Daoy (cell line): ENCODE measurements at regions not wholly inside any gene's neighbourhood (a gene's known extent, or its start where the extent isn't known, plus 50 kb on each side); places are given as distances from the start of the nearest gene placed in this dataset.

Source experiments
- DNase-seq: peaks from one replicate; pipeline ENCODE4 v3.0.0-alpha.2; 2015; ENCODE audit warnings: low read depth

DNA sequence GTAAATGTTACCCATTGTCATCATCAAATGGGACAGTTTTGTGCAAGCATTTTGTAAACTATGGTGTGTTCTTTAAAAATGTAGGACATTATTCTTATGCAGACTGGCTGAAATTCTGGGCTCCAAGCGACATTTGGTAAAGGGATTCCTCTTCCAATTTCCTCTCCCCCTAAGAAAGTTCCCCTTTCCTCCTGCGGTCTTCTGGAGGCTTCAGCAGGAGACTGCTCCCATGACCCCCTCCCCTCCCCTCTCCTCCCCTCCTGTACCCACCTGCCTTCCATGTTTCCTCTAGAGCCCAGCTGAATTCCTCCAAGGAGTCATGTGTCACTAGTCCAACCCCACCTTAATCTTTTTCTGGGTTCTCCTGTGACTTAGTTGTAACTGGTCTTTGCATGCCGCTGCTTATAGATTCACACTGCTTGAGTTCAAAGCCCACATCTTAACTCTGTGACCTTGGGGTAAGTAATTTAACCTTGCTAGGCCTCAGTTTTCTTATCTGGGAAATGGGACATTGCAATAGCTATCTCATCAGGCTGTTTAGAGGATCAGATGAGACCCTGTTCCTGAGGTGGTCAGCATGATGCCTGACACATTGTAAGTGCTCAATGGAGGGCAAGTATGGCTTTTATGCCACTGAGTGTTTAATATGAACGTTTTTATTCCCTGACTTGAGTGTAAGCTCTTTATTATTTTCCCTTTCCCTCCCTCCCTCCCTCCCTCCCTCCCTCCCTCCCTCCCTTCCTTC, 69.9 kb upstream of the WDR26 start:
- no peak for DNase-seq

DNA sequence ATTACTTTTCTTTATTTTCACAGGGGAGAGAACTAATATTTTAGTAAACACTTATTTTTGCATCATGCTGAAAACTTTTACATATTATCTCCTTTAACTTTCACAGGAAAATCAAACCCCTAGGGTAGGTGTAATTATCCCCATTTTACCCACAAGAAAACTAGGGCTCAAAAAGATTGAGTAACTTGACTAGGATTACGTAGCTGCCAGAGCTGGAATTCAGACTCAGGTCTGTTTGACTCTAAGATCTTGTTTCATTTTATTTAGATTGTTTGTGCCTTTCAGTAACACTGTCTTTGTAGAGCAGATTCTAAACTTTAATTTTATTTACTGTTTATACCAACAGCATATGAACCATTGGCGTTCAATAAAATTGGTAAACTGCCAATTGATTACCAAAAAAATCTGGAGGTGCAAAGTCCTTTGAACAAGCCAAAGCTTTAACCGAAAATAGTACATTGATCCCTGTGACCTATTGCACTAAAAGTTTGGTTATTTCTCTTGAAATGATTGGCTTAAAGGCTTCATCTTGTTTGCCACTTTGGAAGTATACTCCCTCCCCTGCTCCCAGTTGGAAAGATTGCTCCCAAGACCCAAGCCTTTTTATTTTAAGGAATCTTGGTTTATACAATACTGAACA, 71.0 kb upstream of the WDR26 start:
- no peak for DNase-seq

DNA sequence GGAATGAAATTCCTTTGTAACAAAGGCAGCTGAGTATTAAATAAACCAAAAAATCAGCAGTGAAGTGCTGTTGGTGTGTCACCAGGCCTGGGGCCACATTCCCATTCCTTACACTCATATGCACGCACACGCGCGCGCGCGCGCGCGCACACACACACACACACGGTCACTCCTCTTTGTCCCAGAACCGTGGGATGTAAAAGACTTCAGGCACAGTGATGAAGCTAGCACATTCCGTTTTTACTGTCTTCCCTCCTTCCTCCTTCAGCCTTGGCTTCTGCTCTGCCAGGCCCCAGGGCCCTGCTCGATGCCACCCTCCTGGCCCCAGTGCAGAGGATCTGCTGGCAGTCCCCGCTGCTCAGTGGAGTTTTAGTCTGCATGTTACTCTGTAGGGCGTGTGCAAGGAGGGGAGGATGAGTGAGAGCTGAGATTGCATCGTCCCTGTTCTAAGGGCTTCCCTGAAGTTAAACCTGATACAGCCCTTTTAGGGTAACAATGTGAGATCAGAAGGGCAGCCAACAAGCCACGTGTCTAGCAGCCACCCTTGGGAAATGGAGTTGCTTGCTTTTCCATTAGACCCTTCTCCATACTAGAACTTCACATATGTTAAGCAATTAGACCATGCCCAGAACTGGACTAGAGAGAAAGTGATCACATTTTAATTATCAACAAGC, 71.7 kb upstream of the WDR26 start:
- no peak for DNase-seq

DNA sequence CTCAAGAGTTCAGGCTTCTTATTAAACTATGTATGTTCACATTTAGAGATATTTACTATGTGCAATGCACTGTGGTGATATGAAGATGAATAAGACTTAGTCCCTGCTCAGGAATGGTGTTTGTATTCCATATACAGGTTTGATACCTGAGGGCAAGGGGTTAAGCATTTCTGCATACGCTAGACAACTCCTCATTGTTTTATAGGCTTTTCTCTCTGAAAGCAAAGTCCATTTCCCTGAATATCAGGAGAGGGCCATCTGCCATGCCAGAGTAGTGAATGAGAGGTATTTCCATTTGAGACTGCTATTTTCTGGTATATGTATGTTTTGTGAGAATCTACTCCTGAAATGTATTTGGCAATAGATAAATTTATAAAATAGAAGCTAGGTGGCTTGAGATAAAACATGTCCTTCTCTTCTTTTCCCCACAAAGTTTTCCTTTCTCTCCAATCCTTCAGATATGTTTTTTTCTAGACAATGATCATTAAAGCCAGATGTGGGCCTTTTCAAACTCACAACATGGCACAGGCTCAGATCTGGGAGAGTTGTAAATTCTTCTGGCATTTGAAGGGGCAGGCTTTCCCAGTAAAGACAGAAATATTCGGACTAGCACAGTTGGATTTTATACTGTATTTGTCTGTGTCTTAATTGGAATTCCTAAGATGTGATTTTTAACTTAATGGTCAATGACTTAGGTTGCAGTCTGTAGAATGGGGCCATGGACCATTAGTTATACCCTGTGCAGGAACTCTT, 73.3 kb upstream of the WDR26 start:
- DNase-seq: no peak

DNA sequence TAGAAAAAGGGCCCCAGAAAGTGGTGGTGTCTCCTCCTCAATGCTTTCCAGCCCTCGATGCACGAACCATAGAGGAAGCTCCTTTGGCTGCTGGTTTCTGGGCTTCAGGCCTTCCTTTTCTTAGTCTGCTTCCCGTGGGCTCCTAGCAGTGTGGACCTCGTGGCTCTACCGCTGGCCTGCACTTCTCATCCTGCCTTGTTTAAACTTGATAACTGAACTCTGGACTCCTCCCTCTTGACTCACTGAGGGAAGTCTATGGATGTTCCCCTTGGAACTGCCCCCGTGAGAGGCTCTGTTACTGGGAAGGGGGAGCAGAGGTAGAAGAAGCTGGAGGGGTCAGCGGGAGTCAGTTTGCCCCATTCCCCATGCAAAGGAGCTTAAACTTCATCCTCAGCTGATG, 75.3 kb upstream of the WDR26 start:
- DNase-seq: peak; percentile 35

DNA sequence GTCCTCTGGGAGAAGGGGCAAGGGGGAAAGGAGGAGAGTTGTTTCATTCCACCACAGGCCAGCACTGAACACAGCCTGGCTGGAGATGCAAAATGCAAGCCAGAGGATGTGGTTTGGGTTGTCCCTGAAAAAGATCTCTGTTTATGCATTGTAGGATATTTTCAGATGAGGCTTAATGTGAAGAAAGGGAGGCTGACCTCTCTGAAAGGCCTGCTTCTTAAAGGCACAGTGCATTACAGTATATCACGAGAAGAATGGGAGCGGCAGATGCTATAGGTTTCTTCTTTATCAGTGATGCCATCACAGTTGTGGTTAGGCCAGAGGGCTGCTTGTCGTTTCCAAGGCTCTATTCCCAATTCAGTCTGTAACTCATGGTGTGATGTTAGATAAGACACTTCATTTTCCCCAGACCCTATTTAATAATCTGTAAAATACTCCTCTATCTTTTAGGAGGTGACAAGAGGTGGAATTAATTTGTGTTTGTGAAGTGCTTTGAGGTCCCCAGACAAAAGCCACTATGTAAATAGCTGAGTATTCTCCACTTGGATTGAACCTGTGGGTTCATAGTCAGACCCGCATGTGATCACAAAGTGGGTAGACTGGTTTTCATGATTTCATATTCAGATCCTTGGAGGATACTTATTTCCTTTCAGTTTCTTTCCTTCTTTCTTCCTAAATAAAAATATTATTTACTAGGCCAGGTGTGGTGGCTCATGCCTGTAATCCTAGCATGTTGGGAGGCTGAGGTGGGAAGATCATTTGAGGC, 76.5 kb upstream of the WDR26 start:
- DNase-seq: no peak

DNA sequence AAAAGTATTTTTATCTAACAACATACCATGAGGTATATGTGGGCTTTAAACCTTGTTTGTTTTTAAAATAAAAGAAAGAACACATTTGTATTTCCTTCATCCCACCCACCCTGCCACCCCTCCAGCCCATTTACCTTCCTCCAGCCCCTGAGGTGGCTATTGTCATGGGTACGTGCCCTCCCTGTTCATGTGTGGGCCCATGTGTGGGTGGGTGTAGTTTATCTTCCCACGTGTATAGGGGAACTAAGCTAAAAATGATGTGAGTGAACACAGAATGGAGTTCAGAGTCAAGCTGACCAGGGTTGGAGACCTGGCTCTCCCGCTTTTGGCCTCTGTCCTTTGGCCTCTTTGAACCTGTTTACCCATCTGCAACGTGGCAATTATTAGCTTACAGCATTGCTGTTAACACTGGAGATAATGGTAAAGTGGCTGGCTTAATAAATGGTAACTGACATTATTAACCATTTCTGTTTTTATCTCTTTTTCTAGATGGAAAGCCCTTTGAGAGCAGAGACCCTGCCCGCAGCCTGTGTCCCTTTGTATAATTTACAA, 78.1 kb upstream of the WDR26 start:
- no peak for DNase-seq

DNA sequence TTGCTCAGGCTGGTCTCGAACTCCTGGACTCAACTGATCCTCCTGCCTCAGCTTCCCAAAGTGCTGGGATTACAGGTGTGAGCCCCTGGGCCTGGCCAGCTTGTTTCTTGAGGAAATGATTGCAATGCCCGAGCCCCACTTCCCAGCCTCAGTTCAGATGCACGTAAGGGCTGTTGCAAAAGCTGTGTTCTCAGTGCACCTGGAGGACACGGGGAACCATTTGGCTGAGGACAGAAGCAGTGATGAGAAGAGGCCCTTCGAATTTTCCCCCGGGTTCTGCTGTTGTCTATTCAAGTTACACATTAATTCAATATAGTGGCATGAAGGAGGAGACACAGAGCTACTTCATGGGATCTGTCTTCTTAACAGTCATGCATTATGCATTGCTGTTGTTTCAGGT, 78.8 kb upstream of the WDR26 start:
- no peak for DNase-seq

DNA sequence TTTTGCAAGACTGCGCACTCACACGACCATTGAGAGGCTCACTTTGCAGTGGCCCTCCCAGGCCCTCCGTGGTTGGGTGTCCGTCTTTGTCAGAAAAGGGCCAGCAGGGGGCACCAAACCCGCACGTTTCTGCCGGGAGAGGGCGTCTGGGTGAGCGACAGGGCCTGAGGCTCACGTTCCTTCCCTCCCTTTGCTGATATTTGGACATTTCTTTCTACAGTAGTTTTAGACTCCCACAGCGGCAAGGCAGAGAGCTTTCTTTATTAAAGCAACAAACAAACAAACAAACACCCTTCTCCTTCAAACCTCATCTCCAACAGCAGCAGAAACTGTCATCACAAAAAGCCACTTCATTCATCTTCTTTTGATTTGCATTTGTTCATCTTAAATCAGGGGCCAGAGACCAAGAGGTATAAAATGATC, 79.2 kb upstream of the WDR26 start:
- peak; percentile 89 for DNase-seq

DNA sequence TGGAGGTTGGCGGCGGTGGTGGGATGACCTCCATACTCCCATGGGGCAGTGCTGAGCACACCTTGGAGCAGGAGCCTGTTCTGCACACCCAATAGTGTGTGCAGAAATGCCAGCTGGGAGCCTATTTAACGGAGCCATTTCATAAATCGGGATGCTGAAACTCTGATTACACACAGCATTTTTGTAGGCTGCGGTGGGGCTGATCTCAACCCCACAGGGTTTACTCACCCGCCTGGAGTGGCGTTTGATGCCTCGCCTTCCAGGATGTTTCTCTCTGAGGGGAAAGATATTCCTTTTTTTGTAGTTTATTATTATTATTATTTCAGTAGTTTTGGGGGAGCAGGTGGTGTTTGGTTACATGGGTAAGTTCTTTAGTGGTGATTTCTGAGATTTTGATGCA, 82.6 kb upstream of the WDR26 start:
- peak; percentile 78 for DNase-seq

DNA sequence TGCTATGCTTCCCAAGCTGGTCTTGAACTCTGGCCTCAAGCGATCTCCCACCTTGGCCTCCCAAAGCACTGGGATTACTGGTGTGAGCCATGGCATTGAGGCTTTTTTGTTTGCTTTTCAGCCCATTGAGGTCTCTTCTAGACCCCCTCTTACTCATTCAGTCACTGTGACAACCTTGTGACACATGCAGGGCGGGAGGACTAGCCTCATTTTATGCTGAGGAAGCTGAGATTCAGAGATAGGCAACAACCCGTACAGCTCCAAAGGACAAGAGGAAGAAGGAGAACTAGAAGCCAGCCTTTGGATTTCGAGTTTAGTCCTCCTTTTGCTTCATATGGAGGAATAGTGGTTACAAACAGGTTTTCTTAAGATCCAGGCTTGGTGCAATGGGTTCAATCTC, 83.9 kb upstream of the WDR26 start:
- no peak for DNase-seq

DNA sequence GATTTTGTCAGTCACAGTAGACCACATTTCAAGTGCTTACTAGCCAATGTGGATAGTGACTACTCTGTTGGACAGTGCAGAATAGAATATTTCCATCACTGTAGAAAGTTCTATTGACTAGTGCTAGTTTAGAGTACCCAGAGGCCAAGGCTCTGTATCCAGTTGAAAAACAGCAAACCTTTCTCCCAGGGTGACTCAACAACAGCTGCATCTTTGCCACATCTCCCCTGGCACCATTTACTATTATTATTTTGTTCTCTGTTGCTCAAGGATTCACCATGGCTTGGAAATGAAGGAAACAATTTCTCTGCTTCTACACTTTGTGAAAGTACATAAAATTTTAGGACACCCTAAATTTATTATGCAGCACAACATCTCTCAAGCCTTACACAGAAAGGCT, 85.3 kb upstream of the WDR26 start:
- DNase-seq: no peak

DNA sequence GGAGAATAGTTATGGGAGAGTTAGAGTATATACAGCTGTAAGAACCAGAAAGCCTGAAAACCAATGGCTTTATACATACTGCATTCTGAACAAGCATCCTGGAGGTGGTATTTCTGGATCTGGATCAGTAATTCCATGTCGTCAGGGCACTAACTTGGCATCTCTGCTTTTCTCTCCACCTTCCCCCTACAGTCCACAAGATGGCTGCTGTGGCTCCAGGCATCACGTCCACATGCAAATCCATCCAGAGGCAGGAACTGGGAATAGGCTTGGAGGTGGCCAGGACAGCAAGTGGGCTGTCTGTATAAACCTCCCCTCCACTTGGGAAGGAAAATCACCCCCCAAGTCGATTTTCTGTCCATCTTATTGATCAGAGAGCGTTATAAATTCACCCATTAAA, 86.2 kb upstream of the WDR26 start:
- no peak for DNase-seq

DNA sequence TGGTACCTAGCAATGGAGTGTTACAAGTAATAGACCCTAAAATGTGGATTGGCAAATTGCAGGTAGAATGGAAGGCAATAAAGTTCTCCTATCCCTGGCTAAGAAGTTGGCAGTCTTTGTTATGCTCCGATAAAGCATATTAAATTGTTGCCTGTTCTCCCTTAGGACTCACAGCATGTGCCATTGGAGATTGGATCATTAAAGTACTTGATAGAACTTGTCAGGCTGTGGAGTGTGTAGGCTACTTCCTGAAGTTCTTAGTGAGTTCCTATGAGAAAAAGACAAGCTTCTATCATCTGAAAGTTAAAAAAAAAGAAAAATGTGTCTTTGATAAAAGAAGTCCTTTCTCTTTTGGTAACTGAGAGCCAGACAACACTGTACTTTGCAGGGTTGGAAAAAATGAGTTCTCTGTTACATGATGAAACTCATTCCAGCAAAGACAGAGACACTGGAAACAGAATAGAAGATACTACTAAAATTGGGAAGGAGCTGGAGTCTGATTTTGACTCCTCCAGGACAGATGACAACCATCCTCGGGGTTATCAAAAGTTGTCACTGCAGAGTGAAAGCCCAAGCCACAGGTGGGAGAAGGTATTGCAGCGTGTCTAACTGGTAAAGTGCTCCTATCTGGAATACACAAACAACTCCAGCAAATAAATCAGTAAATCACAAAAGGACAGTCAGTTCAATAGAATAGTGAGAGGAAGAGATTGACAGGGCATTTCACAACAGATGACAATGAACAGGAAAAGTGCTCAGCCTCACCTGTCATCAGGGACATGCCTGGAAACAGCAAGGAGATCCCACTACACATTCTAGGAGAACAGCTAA, 87.5 kb upstream of the WDR26 start:
- DNase-seq: no peak

DNA sequence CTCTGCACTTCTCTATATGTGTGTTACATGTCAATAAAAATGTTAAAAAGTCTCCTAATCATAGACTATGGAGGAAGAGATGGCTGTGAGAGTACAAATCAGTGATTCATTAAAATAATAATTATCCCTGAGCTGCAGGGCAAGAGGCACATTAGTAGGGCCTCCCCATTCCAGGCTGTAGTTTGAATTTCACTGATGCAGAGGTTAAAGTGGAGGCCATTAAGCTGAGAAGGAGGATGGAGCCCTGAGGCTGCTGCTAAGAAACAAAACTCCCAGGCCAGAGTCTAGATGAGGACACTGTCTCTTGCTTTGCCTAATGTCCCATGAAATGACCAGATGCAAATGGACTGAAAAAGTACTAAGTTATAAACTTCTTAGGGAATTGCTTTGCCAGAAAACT, 89.1 kb upstream of the WDR26 start:
- DNase-seq: no peak

DNA sequence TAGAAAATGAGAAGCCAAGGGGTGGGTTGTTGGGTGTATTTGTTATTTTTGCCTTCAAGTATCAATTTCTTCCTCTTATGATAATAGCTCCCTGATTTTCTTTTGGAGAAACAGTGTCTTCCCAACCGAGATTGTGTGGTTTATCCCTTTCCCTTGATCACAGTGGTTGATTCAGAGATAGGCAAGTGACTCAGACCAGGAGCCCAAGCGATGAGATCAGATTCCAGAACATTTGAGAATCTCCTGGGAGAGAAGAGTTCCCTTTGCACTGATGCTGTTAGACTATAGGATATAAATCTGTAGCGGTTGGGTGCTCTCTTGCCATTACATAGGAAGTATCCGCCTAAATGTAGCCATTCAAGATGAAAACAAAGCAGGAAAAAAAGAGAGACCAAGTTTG, 90.1 kb upstream of the WDR26 start:
- peak; percentile 85 for DNase-seq

DNA sequence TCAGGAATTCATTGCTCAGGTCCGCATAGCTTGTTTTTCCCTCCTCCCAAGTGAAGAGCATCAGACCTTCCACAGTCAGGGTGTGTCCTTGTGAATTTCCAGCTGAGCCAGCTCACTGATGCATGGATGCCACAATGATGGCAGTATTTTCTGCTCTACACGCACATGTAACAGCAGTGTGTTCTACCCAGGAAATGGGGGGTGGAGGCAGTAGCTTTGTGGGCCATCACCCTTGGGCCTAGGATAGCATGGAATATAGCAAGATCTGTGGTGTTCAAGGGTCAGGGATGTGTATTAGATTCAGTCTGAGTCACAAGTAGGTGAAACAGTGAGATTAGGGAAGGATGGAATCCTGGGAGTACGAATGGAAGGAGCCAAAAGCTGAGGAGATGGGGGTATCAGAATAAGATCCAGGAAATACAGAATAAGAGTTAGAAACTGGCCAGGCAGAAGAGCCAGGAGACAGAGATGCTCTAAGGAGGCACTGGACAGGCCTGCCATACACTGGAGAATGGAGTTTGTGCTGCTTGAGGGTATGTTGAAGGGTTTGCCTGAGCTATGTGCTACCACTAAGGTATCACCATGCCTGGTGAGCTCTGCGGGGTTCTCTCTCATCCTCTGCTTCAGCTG, 90.6 kb upstream of the CNIH3 start:
- DNase-seq: peak; percentile 92

DNA sequence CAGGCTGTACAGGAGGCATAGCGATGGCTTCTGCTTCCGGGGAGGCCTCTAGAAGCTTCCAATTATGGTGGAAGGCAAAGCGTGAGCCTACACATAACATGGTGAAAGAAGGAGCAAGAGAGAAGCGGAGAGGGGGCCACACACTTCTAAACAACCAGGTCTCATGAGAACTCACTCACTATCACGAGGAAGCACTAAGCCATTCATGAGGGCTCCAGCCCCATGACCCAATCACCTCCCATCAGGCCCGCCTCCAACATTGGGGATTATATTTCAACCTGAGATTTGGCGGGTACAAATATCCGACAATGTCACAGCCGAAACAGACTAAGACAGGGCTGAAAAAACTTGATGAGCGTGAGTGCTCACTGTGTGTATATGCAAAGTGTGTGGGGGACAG, 89.3 kb upstream of the CNIH3 start:
- DNase-seq: no peak

DNA sequence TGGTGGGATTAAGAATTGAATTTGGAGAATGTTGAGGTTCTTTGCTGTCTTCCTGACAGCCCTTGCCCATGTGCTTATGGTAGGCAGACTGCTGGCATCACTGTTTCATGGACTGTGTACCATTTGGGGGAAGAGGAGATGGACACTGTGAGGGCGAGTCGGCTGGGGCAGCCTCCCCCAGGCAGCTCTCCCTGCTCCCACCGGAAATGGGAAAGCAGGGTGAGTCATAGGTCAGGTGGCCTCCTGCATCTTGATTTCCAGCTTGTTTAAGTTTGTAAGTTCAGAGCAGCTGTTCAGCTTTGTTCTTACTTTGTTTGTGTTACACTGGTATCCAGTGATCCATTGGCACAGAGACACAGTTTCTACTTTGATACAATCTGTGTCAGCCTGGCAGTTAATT, 87.2 kb upstream of the CNIH3 start:
- DNase-seq: peak; percentile 89

DNA sequence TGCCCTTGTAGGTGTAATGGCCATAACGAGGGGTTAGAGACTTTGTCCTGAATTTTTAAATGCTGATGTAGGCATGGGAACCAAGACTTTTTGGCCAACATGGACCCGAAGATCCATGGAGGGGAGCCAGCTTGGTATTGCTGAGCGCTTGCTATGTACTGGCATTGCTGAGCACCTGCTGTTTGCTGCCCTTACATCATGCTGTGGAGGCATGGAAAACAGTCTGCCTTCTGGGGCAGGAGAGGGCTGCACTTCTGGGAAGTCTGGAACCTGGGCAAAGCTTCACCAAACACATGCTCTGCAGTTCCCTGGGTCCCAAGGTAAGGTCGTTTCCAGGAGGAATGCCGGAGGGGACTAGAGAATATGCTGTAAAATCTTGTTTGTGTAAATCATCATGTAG, 86.3 kb upstream of the CNIH3 start:
- no peak for DNase-seq
